ENCODE measurements at regions not wholly inside any gene's neighbourhood (a gene's known extent, or its start where the extent isn't known, plus 50 kb on each side); places are given as distances from the start of the nearest gene placed in this dataset.
A peak's percentile ranks its signal among the peaks of the same experiment; 100 is the strongest.

DNA sequence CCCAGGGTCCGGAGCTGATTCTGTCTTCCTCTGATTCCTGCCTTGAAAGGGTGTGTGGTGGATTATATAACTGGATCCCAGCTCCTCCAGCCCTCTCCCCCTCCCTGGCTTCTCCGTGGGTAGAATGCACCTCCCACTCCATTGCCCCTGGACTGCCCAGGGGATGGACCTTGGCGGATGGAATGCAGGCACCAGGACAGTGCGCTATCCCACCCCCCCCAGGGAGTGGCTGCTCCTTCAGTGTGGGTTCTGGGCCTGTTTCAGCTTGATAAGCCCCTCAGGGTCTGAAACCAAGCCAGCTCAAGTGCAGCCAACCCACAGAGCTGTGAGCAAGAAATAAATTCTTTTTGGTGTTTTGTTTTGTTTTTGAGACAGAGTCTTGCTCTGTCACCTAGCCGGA is 112.4 kb upstream of the TMEM132D start:
- DNase-seq (ENCODE audit: low read depth) = no peak
- no peak overlapping the region for H3K4me3 ChIP-seq (ENCODE audit: control insufficient read depth, low read depth, low read length)
- TF ChIP-seq, protein P1, sequence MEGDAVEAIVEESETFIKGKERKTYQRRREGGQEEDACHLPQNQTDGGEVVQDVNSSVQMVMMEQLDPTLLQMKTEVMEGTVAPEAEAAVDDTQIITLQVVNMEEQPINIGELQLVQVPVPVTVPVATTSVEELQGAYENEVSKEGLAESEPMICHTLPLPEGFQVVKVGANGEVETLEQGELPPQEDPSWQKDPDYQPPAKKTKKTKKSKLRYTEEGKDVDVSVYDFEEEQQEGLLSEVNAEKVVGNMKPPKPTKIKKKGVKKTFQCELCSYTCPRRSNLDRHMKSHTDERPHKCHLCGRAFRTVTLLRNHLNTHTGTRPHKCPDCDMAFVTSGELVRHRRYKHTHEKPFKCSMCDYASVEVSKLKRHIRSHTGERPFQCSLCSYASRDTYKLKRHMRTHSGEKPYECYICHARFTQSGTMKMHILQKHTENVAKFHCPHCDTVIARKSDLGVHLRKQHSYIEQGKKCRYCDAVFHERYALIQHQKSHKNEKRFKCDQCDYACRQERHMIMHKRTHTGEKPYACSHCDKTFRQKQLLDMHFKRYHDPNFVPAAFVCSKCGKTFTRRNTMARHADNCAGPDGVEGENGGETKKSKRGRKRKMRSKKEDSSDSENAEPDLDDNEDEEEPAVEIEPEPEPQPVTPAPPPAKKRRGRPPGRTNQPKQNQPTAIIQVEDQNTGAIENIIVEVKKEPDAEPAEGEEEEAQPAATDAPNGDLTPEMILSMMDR (IDR thresholded peaks at IDR 0.05; ENCODE audit: control insufficient read depth, insufficient read depth, low read depth, low read length, missing control alignments) = no peak

DNA sequence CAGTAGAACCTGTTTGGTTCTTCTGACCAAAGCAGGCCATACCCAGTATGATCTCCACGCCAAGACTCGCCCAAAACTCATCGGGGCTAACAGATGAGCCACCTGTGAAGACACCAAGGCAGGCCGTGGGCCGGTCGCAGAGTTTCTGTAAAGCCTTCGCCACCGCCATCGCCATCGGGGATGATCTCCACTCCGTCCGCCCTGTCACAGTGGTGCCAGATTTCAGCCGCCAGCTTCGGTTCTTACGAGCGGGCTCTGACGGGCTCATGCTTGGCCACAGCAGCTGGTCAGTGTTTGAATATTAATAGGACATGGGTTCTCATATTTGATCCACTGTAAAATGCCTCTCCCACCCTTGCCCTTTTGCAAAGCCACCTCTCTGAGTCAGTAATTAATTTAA is 113.2 kb upstream of the TMEM132D start:
- no peak for DNase-seq (ENCODE audit: low read depth)
- H3K4me3 ChIP-seq (ENCODE audit: control insufficient read depth, low read depth, low read length) = no peak overlapping the region
- TF ChIP-seq, protein P1 (IDR thresholded peaks at IDR 0.05; ENCODE audit: control insufficient read depth, insufficient read depth, low read depth, low read length, missing control alignments) = no peak

DNA sequence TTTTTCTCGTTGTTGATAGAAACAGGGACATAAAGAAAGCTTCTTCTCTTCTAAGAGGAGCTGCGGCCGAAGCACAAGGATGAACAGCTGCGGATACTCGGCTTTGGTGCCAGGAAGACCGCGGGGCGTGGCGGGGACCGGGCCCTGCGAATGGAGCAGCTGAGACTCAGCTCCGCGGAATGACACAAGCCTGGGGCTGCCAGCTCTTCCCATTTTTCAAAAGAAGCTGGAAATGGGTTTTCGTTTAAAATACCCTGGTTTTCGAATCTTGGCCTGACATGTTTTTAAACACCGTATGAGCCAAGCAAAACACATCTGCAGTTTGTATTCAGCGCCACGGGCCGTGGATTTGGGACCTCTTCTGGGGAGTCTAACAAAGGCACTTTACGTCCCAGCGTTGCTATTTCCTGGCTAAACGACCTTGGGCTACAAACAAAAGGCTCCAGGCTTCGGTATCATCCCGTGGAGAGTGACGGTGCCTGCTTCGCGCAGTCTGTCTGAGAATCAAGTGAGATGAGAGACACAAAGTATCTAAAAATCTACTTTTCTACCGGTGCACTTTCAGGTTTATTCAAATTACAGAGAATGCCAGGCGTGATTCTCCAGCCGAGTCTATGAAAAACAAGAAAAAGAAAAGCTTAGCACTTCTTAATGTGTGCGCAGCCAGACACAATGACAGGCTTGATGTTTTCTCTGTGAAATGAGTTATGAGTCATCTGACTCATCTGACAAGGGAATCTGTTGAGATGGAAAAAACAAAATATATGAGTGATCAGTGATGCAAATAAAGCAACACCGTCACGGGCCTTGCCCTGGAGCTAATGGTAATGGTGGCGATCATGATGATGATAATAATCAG is 114.0 kb upstream of the TMEM132D start:
- DNase-seq (ENCODE audit: low read depth) = no peak
- TF ChIP-seq, protein P1 (IDR thresholded peaks at IDR 0.05; ENCODE audit: control insufficient read depth, insufficient read depth, low read depth, low read length, missing control alignments) = no peak
- H3K4me3 ChIP-seq (ENCODE audit: control insufficient read depth, low read depth, low read length) = no peak overlapping the region

DNA sequence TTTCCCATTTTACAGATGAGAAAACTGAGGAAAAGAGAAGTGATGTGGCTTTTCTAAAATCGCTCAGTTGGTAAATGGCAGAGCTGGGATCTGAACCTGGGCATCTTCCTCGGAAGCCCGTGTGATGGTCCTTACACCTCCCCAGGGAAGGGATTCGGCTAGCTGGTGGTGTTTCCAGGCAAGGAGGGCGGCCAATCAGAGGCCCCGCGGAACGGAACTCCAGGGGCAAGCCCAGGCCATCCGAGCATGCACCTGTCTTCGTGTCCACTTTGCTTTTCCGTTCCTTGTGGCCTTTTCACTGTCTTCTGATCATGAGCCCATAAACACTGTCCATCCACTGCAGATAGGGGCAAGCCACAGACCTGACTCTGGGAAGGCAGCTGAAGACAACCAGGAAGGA is 114.8 kb upstream of the TMEM132D start:
- TF ChIP-seq, protein P1 (IDR thresholded peaks at IDR 0.05; ENCODE audit: control insufficient read depth, insufficient read depth, low read depth, low read length, missing control alignments) = no peak
- H3K4me3 ChIP-seq (ENCODE audit: control insufficient read depth, low read depth, low read length) = no peak overlapping the region
- no peak for DNase-seq (ENCODE audit: low read depth)

DNA sequence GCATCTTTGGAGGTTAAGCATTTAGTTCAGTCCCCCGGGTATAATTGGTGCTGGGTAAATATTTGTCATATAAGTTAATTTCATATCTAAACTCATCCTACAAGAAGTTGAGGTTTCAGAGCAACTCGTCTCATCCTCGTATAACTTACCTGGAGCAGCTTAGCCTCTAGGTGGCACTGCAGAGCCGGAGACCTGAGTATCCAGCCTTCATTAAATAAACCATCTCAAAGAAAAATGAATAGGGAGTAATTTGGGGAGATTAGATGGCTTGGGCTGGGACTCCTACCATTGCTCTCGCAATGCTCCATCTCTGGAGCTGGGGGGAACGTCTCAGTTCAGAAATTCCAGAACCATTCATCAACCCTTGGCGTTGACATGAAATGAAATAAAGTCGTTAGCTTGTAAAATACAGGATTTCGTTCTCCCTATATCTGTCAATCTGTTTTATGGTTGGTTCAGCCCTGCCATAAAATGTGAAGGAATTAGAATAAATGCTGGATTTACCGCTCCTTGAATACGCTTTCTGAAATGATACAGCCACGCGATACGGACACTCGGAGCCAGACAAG is 122.9 kb upstream of the TMEM132D start:
- H3K4me3 ChIP-seq (ENCODE audit: control insufficient read depth, low read depth, low read length) = no peak overlapping the region
- DNase-seq (ENCODE audit: low read depth) = no peak
- TF ChIP-seq, protein P1 (IDR thresholded peaks at IDR 0.05; ENCODE audit: control insufficient read depth, insufficient read depth, low read depth, low read length, missing control alignments) = peak; percentile 44

DNA sequence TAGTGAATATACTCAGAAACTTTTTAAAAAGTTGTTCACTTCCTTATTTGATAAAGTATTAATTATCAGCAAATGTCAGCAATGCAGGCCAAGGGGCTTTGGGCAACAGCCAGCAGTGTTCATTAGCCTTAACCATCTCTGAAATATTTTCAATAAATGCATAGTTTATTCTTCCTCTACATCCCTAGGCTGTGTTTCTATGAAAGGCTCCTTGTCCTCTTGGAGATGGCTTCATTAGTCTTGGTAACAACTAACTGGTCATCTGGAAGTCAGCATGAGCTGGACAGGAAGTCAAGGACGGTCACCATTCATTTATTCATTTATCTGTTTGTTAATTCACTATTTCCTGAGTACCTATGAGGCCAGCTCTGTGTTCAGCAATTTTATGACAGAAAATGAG is 124.0 kb upstream of the TMEM132D start:
- no peak overlapping the region for H3K4me3 ChIP-seq (ENCODE audit: control insufficient read depth, low read depth, low read length)
- no peak for DNase-seq (ENCODE audit: low read depth)
- TF ChIP-seq, protein P1 (IDR thresholded peaks at IDR 0.05; ENCODE audit: control insufficient read depth, insufficient read depth, low read depth, low read length, missing control alignments) = no peak
